ENCODE measurements at regions not wholly inside any gene's neighbourhood (a gene's known extent, or its start where the extent isn't known, plus 50 kb on each side); places are given as distances from the start of the nearest gene placed in this dataset.

DNA sequence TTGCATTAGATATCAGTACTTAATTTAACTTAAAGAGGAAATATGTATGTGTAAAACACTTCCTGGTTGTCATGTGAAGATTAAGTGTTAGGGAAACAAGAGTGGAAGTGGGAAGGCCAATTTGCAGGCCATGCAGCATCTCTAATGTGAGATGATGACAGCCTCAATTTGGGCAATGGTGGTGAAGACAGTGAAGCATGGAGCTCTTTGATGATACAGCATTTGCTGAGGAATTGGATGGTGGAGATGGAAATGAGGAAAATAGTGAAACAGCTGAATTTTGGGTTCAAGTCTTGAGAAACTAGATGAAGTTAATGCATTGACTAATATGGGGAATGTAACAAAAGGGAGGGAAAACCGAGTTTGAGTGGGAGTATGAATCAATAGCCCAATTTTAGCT lies 231.7 kb upstream of the MIR17HG start:
- intact Hi-C loops (cut with micrococcal nuclease): no loop called here
- no peak overlapping the region for H3K4me3 Mint-ChIP-seq
- CTCF ChIA-PET: no interaction called here

DNA sequence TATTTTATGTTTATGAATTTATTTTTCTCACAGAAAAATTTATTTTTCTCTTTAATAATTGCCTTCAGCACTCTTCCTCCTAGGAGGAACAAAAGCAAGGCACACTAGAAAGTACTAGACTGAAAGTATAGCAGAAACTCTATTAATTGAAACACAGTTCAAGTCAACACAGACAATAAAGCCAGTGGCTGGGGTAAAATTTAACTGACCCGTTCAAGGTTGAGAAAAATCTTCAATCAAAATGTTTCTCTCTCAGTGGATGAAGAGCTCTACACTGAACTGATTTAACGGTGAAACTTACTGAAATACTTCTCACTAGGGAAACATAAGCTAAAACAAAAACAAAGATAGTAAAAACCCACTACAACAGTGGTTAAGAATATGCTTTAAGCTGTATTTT lies 230.1 kb upstream of the MIR17HG start:
- H3K27ac Mint-ChIP-seq: no peak overlapping the region
- DNase-seq: no peak
- intact Hi-C loops (cut with micrococcal nuclease): no loop called here
- ATAC-seq (ENCODE audit: low read depth): no peak
- TF ChIP-seq, protein P1, sequence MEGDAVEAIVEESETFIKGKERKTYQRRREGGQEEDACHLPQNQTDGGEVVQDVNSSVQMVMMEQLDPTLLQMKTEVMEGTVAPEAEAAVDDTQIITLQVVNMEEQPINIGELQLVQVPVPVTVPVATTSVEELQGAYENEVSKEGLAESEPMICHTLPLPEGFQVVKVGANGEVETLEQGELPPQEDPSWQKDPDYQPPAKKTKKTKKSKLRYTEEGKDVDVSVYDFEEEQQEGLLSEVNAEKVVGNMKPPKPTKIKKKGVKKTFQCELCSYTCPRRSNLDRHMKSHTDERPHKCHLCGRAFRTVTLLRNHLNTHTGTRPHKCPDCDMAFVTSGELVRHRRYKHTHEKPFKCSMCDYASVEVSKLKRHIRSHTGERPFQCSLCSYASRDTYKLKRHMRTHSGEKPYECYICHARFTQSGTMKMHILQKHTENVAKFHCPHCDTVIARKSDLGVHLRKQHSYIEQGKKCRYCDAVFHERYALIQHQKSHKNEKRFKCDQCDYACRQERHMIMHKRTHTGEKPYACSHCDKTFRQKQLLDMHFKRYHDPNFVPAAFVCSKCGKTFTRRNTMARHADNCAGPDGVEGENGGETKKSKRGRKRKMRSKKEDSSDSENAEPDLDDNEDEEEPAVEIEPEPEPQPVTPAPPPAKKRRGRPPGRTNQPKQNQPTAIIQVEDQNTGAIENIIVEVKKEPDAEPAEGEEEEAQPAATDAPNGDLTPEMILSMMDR (IDR thresholded peaks at IDR 0.05): no peak
- CTCF ChIA-PET: no interaction called here
- no peaks in the 10 kb centered on the region for H3K4me1 Mint-ChIP-seq
- no peak overlapping the region for H3K4me3 Mint-ChIP-seq
- no peaks in the 10 kb centered on the region for H3K9me3 Mint-ChIP-seq
- no peaks in the 10 kb centered on the region for H3K36me3 Mint-ChIP-seq (ENCODE audit: low read depth)
- POLR2A ChIA-PET: no interaction called here
- no peaks in the 10 kb centered on the region for H3K27me3 Mint-ChIP-seq

More for the DNA sequence above, 231.7 kb upstream of the MIR17HG start:
- H3K36me3 Mint-ChIP-seq (ENCODE audit: low read depth): no peaks in the 10 kb centered on the region
- DNase-seq (no peak), ATAC-seq (ENCODE audit: low read depth) (no peak)
- no peaks in the 10 kb centered on the region for H3K4me1 Mint-ChIP-seq
- H3K27me3 Mint-ChIP-seq: no peaks in the 10 kb centered on the region
- POLR2A ChIA-PET: no interaction called here
- TF ChIP-seq, protein P1 (IDR thresholded peaks at IDR 0.05): no peak
- no peak overlapping the region for H3K27ac Mint-ChIP-seq
- no peaks in the 10 kb centered on the region for H3K9me3 Mint-ChIP-seq

DNA sequence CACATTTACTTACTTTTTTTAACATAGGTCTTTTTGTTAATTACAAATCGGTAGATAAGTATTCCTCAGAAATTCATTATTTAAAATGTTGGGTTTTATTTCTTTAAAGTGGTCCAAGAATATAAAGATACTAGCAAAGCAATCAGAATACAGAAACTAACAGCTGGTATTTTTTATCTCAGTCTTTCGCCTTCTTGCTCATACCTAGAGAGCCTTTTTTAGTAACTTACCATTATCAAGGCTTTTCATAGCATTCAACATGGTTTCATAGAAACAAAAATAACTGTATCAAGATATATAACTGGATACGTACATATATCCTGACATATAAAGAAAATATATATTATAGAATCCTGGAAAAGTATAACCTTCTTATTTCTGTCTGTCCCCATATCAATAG lies 227.8 kb upstream of the MIR17HG start:
- Mint-ChIP-seq H3K9me3 (no peaks in the 10 kb centered on the region), H3K36me3 (ENCODE audit: low read depth) (no peaks in the 10 kb centered on the region), H3K4me1 (no peaks in the 10 kb centered on the region), H3K27ac (no peak overlapping the region), H3K27me3 (no peaks in the 10 kb centered on the region), H3K4me3 (no peak overlapping the region)
- TF ChIP-seq, protein P1 (IDR thresholded peaks at IDR 0.05): no peak
- ATAC-seq (ENCODE audit: low read depth): no peak
- ChIA-PET CTCF (no interaction called here), POLR2A (no interaction called here)
- intact Hi-C loops (cut with micrococcal nuclease): no loop called here
- no peak for DNase-seq

DNA sequence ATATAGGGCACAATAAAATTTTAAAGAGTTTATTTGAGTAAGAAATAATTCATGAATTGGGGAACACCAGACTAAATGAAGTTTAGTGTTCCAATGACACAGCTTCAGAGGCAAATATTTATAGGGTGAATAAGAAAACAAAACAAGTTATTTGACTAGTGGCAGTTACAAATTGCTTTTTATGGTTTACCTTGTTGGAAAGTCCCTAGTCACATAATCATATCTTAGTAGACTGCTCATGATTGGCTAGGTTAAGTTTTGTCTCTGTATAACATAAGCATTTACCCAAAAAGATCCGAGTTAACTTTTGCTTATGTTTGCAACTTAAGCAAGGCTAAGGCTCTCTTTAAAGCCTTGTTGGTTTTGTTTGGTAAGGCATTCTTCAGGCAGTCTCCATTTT lies 224.7 kb upstream of the MIR17HG start:
- ATAC-seq (ENCODE audit: low read depth) (no peak), DNase-seq (no peak)
- ChIA-PET CTCF (no interaction called here), POLR2A (no interaction called here)
- H3K9me3 Mint-ChIP-seq: no peaks in the 10 kb centered on the region
- intact Hi-C loops (cut with micrococcal nuclease): no loop called here
- TF ChIP-seq, protein P1 (IDR thresholded peaks at IDR 0.05): no peak
- no peak overlapping the region for H3K4me3 Mint-ChIP-seq
- H3K36me3 Mint-ChIP-seq (ENCODE audit: low read depth): no peaks in the 10 kb centered on the region
- H3K27ac Mint-ChIP-seq: no peak overlapping the region
- no peaks in the 10 kb centered on the region for H3K4me1 Mint-ChIP-seq
- no peaks in the 10 kb centered on the region for H3K27me3 Mint-ChIP-seq

DNA sequence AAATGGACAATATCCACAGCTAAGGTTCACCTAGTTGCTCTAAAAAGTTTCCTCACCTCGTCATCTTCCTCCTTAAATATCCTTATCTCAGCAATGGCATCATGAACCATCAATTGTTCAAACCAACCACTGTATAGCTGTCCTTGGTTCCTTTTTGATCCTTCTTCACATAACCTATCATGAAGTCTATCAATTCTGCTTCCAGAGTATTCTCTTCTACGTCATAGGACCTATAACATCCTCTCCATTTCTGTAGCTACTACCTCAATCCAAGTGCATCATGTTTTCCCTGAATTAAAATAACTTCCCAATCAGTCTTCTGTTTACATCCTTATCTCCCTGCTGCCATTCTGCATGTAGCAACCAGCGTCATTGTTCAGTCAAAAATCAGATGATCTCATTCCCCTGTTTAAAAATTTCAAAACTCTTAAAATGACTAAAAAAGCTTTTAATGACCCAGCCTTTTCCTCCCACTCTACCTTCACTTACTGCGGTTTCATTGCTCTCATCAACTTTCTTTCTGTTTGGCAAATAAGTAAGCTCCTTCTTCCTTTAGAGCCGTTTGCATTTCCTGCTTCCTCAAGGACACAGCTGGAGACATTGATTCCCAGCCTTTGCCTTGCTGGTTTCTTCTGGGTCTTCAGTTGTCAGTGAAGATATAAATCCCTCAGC lies 223.9 kb upstream of the MIR17HG start:
- Mint-ChIP-seq H3K27me3 (no peaks in the 10 kb centered on the region), H3K9me3 (no peaks in the 10 kb centered on the region), H3K4me3 (no peak overlapping the region), H3K4me1 (no peaks in the 10 kb centered on the region), H3K27ac (no peak overlapping the region), H3K36me3 (ENCODE audit: low read depth) (no peaks in the 10 kb centered on the region)
- intact Hi-C loops (cut with micrococcal nuclease): no loop called here
- CTCF ChIA-PET: no interaction called here
- DNase-seq (no peak), ATAC-seq (ENCODE audit: low read depth) (no peak)
- POLR2A ChIA-PET: no interaction called here
- TF ChIP-seq, protein P1 (IDR thresholded peaks at IDR 0.05): no peak
